NT2/D1 (cell line): ENCODE measurements at regions not wholly inside any gene's neighbourhood (a gene's known extent, or its start where the extent isn't known, plus 50 kb on each side); places are given as distances from the start of the nearest gene placed in this dataset.

Experiments used
- DNase-seq: peaks from one replicate; pipeline ENCODE4 v3.0.0-alpha.2; 2011; ENCODE audit warnings: low read depth, low spot score
- H3K27me3 ChIP-seq: 2 replicates; pipeline ENCODE4 v1.6.0; 2011; ENCODE audit warnings: mild to moderate bottlenecking; ENCODE audit not compliant: insufficient read length, insufficient read depth
- H3K36me3 ChIP-seq: 2 replicates; pipeline ENCODE4 v1.6.1; 2011; ENCODE audit warnings: mild to moderate bottlenecking, low read length, mixed read lengths; ENCODE audit not compliant: insufficient read depth, insufficient read length
- H3K4me1 ChIP-seq: 2 replicates; pipeline ENCODE4 v1.5.1; 2011; ENCODE audit not compliant: insufficient read depth, insufficient read length
- H3K4me3 ChIP-seq: 2 replicates; pipeline ENCODE4 v1.5.1; 2011; ENCODE audit warnings: low read depth; ENCODE audit not compliant: insufficient read length
- H3K9ac ChIP-seq: 2 replicates; pipeline ENCODE4 v1.6.0; 2011; ENCODE audit warnings: low read depth; ENCODE audit not compliant: insufficient read length
- H3K9me3 ChIP-seq: 2 replicates; pipeline ENCODE4 v1.5.1; 2011; ENCODE audit warnings: mild to moderate bottlenecking, low read length; ENCODE audit not compliant: insufficient read depth
- SUZ12 ChIP-seq: IDR thresholded peaks from 2 replicates; pipeline ENCODE4 v1.6.1; 2011; ENCODE audit not compliant: insufficient read length, insufficient read depth; ENCODE audit errors: extremely low read depth
- YY1 ChIP-seq: IDR thresholded peaks from 2 replicates; pipeline ENCODE4 v1.6.1; 2011; ENCODE audit not compliant: insufficient read length, insufficient read depth
- ZNF274 ChIP-seq: IDR thresholded peaks from 2 replicates; pipeline ENCODE4 v1.6.1; 2011; ENCODE audit warnings: mild to moderate bottlenecking, low read depth, low read length

GRCh38 chr21:35843911-35844667, 216.2 kb downstream of the SETD4 start:
- no peaks in the 10 kb centered on the region for H3K36me3 ChIP-seq
- DNase-seq = no peak
- no peaks in the 10 kb centered on the region for H3K9me3 ChIP-seq
- TF ChIP-seq ZNF274 (no peak), SUZ12 (no peak), YY1 (no peak)
- no peak overlapping the region for H3K4me3 ChIP-seq
- H3K9ac ChIP-seq = no peak overlapping the region
- H3K27me3 ChIP-seq = no peaks in the 10 kb centered on the region
- H3K4me1 ChIP-seq = no peaks in the 10 kb centered on the region

GRCh38 chr21:35840949-35841348, 219.4 kb downstream of the SETD4 start:
- Histone ChIP-seq H3K9me3 (no peaks in the 10 kb centered on the region), H3K27me3 (no peaks in the 10 kb centered on the region), H3K4me1 (no peaks in the 10 kb centered on the region), H3K9ac (no peak overlapping the region), H3K36me3 (no peaks in the 10 kb centered on the region), H3K4me3 (no peak overlapping the region)
- DNase-seq = no peak
- TF ChIP-seq ZNF274 (no peak), YY1 (no peak), SUZ12 (no peak)

DNA sequence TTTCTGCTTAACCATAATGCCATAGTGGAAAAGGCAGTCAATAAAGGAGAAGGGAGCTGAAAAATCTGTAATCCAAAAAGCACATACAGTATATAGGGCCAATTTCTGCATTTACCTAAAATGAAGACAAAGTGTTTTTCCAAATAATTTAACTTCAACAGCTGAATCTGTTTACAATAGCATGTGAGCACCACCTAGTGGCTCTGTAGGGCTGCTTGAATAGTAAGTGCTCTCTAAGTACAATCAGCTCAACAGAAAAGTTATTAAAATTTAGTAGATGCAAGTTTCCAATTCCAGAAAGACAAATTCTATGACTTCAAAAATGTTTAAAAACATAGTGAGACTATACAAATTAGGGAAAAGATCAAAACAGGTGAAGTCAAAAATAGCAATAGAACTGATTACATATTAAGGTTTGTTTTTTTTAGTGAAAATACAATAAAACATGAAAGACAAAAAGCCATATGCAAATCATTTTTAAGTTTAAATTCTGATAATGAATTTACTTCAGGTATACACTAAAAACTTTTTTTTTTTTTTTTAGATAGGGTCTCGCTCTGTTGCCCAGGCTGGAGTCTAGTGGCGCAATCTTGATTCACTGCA, 220.0 kb downstream of the SETD4 start:
- Histone ChIP-seq H3K4me3 (no peak overlapping the region), H3K27me3 (no peaks in the 10 kb centered on the region), H3K9ac (no peak overlapping the region), H3K36me3 (no peaks in the 10 kb centered on the region), H3K9me3 (no peaks in the 10 kb centered on the region), H3K4me1 (no peaks in the 10 kb centered on the region)
- peak; percentile 81 for DNase-seq
- TF ChIP-seq SUZ12 (no peak), YY1 (no peak), ZNF274 (no peak)

DNA sequence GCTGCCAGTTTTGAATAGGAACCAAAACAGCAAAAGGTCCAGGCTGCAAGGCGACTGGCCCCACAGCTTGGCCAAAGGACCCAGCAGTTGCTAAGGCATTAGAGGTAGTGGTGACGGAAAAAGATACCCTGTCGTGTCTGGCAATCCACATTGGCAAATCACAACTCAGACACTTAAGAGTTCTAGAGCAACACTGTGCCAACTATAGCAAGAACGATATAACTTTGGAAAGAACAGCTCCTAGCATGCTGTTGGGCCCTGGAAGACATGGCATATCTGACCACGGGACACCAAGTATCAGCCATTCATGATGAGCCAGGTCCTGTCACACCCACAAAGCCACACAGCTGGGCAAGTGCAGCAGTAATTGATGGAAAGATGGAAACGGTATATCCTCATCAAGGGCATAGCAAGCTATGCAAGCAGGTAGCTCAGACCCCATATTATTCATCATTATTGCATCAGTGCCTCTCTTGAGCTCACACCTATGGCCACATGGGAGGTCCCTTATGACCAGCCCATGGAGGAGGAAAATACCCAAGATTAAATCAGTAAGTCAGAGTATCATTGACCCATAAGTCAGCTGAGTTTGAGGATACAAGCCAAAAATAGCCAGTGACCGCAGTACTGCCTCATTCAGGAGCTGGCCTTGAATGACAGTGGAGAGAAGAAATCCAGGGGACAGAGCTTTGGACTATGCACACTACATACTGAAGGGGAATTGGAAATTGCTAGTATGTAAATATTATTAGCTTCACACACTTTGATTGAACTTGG, 221.2 kb downstream of the SETD4 start:
- Histone ChIP-seq H3K36me3 (no peaks in the 10 kb centered on the region), H3K9ac (no peak overlapping the region), H3K27me3 (no peaks in the 10 kb centered on the region), H3K9me3 (no peaks in the 10 kb centered on the region), H3K4me1 (no peaks in the 10 kb centered on the region), H3K4me3 (no peak overlapping the region)
- TF ChIP-seq ZNF274 (no peak), YY1 (no peak), SUZ12 (no peak)
- DNase-seq = no peak

DNA sequence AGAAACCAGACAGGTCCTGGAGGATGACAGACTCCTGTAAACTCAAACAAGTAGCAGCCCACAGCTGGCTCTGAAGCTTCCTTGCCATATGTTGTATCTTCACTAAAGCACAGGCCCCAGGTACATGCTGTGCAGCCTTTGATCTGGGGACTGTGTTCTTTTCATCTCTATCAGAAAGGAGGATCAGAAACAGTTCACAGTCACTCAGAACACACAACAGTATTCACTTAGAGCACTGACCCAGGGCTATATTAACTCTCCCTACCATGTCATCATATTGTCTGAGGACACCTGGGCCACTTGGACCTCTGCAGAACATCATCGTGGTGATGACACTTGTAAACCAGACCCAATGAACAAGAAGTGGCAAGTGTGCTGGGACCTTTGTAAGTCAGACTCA, 222.0 kb downstream of the SETD4 start:
- no peaks in the 10 kb centered on the region for H3K9me3 ChIP-seq
- H3K27me3 ChIP-seq = no peaks in the 10 kb centered on the region
- no peaks in the 10 kb centered on the region for H3K4me1 ChIP-seq
- no peak overlapping the region for H3K4me3 ChIP-seq
- no peak for DNase-seq
- TF ChIP-seq ZNF274 = no peak
- no peak for TF ChIP-seq YY1
- no peak for TF ChIP-seq SUZ12
- no peaks in the 10 kb centered on the region for H3K36me3 ChIP-seq
- H3K9ac ChIP-seq = no peak overlapping the region

GRCh38 chr21:35833991-35834390, 226.3 kb downstream of the SETD4 start:
- Histone ChIP-seq H3K9ac (no peak overlapping the region), H3K36me3 (no peaks in the 10 kb centered on the region), H3K9me3 (no peaks in the 10 kb centered on the region), H3K4me1 (no peaks in the 10 kb centered on the region), H3K4me3 (no peak overlapping the region), H3K27me3 (no peaks in the 10 kb centered on the region)
- no peak for DNase-seq
- TF ChIP-seq ZNF274 (no peak), SUZ12 (no peak), YY1 (no peak)

- no peaks in the 10 kb centered on the region for H3K36me3 ChIP-seq
- TF ChIP-seq ZNF274 (no peak), YY1 (no peak), SUZ12 (no peak)
- H3K4me3 ChIP-seq = no peak overlapping the region
- H3K27me3 ChIP-seq = no peaks in the 10 kb centered on the region
- no peaks in the 10 kb centered on the region for H3K4me1 ChIP-seq
- DNase-seq = no peak
- no peaks in the 10 kb centered on the region for H3K9me3 ChIP-seq
- no peak overlapping the region for H3K9ac ChIP-seq
These were observed 226.9 kb downstream of the SETD4 start for GRCh38 chr21:35833388-35833787.
